Heart left ventricle (tissue), 16 donors: ENCODE measurements at regions not wholly inside any gene's neighbourhood (a gene's known extent, or its start where the extent isn't known, plus 50 kb on each side); places are given as distances from the start of the nearest gene placed in this dataset.

ENCODE experiments used
- ATAC-seq, 4 donors: fragments of 200-7000 bp; cut with Tn5 transposase; one replicate each; pipeline ENCODE4 v1.9.1; 2020 to 2022; ENCODE audit warnings: moderate library complexity in 4 of 4, mild to moderate bottlenecking in 3 of 4, moderate number of reproducible peaks in 1 of 4
- DNase-seq, 5 donors: peaks; one replicate each; pipeline ENCODE4 v3.0.0-alpha.2; 2020
- H3K27ac ChIP-seq, 12 donors: fragments of 200-600 bp; sonication (generic) in 4 of 12; one replicate each; pipeline versions ENCODE4 v1.5.0 to v1.8.0; 2016 to 2022; ENCODE audit warnings: mild to moderate bottlenecking in 2 of 12
- H3K27me3 ChIP-seq, 9 donors: fragments of 200-600 bp; sonication (generic) in 2 of 9; one replicate each; pipeline versions ENCODE4 v1.5.1 to v1.8.0; 2016 to 2022; ENCODE audit warnings: mild to moderate bottlenecking in 3 of 9
- H3K36me3 ChIP-seq, 9 donors: fragments of 200-600 bp; sonication (generic) in 2 of 9; one replicate each; pipeline versions ENCODE4 v1.5.0 to v1.8.0; 2018 to 2022; ENCODE audit warnings: mild to moderate bottlenecking in 2 of 9
- H3K4me1 ChIP-seq, 12 donors: fragments of 200-600 bp; sonication (generic) in 4 of 12; one replicate each; pipeline versions ENCODE4 v1.5.0 to v1.8.0; 2016 to 2022; ENCODE audit warnings: mild to moderate bottlenecking in 3 of 12
- H3K4me3 ChIP-seq, 12 donors: fragments of 200-600 bp; sonication (generic) in 4 of 12; one replicate each; pipeline versions ENCODE4 v1.5.0 to v1.8.0; 2017 to 2022; ENCODE audit warnings: mild to moderate bottlenecking in 9 of 12, moderate library complexity in 4 of 12
- H3K9me3 ChIP-seq, 12 donors: fragments of 200-600 bp; sonication (generic) in 4 of 12; one replicate each; pipeline versions ENCODE4 v1.5.0 to v1.8.0; 2016 to 2022; ENCODE audit warnings: mild to moderate bottlenecking in 1 of 12
- POLR2A ChIP-seq, 2 donors: fragments of 450-650 bp; IDR thresholded peaks; one replicate each; pipeline ENCODE4 v1.6.1; 2017; ENCODE audit warnings: antibody characterized with exemption in 2 of 2, mild to moderate bottlenecking in 2 of 2, moderate library complexity in 2 of 2
- WGBS, 4 donors: extraction: QIAGEN DNeasy Blood & Tissue Kit in 2 of 4; methylation state at CpG; one replicate each; pipeline versions ENCODE4 v1.1.5 to v1.1.7; 2013 to 2018; 5-methylcytosine and 5-hydroxymethylcytosine counted together
- intact Hi-C, 10 donors: fragments of 100-400 bp; cut with DNase I; formaldehyde crosslinking; loops; one replicate each; pipeline versions ENCODE4 v1.11.1 to v1.14.2; 2022
- TF ChIP-seq, protein P1 (sequence below), 12 donors: fragments of 200-600 bp; sonication (generic) in 4 of 12; IDR thresholded peaks; one replicate each; pipeline versions ENCODE4 v1.5.0 to v1.8.0; 2018 to 2022; ENCODE audit warnings: antibody characterized with exemption in 12 of 12, mild to moderate bottlenecking in 5 of 12
- donor health status: ischemic (EF 13 %, LVEDD 7.1; RV severe dilation, severe dysfunction).
- donor health status: healthy with polysubstance abuse.
- donor health status: DM: no; HTN: yes; CAD: no.
- donor health status: DM: no; HTN: no; CAD: no.
- donor health status: ischemic (EF 25% LVEDD 6.9; RV normal size, moderate dysfunction).
- donor health status: ischemic (EF 25% LVEDD 5.7; RV mildly dilated, moderate dysfunction).
- donor health status: healthy.
- donor health status: DM: yes; HTN: yes; CAD: no.
- donor health status: ischemic (EF 35%, LVEDD 5.7; RV mildly dilated, moderate dysfunction).
- donor health status: nonischemic (EF 11% LVEDD 7.7; RV severe dilation, severe dysfunction).
- donor health status: DM: yes; HTN: yes; CAD: no.
- donor health status: PGD.
- donor health status: ischemic (EF 29% LVEDD 5.4; RV normal size, mild dysfunction).
- donor health status: nonischemic (EF 23%, LVEDD 6.1; RV moderate dilation, normal function).

DNA sequence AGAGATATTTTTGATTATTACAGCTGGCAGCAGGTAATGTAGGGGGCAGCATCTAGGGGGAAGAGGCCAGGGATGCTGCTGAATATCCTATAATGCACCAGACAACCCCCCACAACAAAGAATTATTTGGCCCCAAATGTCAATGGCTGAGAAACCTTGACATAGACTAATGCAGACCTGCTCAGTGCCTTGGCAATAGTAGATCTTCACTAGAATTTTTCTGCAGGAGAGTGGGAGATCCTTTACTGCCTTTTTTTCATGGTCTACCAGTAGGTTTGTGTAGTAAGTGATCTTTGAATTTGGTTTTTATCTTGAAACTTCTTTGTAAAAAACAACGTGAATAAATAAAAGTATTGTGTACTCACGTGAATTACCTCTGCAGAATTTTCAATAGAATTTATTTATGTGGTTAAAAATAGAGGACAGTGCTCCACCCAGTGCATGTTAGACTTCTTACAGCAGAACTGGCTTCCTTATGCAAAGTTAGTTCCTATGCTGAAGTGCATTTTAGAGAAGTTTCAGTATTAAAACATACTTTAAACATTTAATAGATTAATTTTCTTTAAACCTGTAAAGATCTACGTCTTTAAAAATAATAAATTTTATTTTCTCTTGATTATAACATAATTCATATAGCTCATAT, 199.6 kb upstream of the HDAC9 start:
- intact Hi-C loops, result loop anchor here in 4 of 10 donors (10.0 kb wide), 2 partner anchors 71 to 231 kb away; no protein-coding TSS in a partner anchor
- WGBS, 4 donors, result 44 to 58% (median 51%) methylated on average over 3 of the region's 3 CpGs
- ATAC-seq, result peak in 1 of 4 donors; percentile 37
- Histone ChIP-seq H3K27ac (no peak overlapping the region), H3K27me3 (no peaks in the 10 kb centered on the region), H3K36me3 (no peaks in the 10 kb centered on the region), H3K4me3 (no peak overlapping the region), H3K9me3 (no peaks in the 10 kb centered on the region), H3K4me1 (peaks cover 0 to 37% (median 0%) of the 10 kb centered on the region in 12 donors)
- no peak for TF ChIP-seq POLR2A (IDR thresholded peaks at IDR 0.05)
- TF ChIP-seq, protein P1, sequence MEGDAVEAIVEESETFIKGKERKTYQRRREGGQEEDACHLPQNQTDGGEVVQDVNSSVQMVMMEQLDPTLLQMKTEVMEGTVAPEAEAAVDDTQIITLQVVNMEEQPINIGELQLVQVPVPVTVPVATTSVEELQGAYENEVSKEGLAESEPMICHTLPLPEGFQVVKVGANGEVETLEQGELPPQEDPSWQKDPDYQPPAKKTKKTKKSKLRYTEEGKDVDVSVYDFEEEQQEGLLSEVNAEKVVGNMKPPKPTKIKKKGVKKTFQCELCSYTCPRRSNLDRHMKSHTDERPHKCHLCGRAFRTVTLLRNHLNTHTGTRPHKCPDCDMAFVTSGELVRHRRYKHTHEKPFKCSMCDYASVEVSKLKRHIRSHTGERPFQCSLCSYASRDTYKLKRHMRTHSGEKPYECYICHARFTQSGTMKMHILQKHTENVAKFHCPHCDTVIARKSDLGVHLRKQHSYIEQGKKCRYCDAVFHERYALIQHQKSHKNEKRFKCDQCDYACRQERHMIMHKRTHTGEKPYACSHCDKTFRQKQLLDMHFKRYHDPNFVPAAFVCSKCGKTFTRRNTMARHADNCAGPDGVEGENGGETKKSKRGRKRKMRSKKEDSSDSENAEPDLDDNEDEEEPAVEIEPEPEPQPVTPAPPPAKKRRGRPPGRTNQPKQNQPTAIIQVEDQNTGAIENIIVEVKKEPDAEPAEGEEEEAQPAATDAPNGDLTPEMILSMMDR (IDR thresholded peaks at IDR 0.05), result peak in 8 of 12 donors; percentile 16 to 50 (median 22)
- no peak for DNase-seq

DNA sequence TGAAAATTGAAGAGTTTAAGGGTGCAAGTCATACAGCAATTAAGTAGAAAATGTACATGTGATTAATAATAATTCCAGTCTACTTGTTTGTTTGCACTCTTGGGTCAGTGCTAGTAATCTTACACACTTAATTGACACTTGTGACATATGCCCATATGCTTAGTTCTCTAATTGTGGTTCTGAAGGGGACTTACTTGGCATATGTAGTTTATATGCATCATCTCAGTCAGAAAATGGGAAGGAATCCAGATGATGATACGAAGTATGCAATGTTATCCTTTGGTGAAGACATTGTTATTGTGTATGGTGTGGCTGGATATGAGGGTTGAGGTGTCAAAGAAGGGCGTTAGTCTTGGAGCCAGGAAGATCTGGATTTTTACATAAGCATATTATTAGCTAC, 193.5 kb upstream of the HDAC9 start:
- Histone ChIP-seq H3K9me3 (no peaks in the 10 kb centered on the region), H3K4me3 (no peak overlapping the region), H3K27ac (no peak overlapping the region), H3K4me1 (no peaks in the 10 kb centered on the region), H3K36me3 (no peaks in the 10 kb centered on the region), H3K27me3 (no peaks in the 10 kb centered on the region)
- no peak for DNase-seq
- TF ChIP-seq, protein P1 (IDR thresholded peaks at IDR 0.05), result no peak
- no peak for TF ChIP-seq POLR2A (IDR thresholded peaks at IDR 0.05)
- intact Hi-C loops, result no loop called here
- 83 to 85% (median 84%) methylated on average over 2 of the region's 2 CpGs for WGBS, 4 donors
- ATAC-seq, result no peak

DNA sequence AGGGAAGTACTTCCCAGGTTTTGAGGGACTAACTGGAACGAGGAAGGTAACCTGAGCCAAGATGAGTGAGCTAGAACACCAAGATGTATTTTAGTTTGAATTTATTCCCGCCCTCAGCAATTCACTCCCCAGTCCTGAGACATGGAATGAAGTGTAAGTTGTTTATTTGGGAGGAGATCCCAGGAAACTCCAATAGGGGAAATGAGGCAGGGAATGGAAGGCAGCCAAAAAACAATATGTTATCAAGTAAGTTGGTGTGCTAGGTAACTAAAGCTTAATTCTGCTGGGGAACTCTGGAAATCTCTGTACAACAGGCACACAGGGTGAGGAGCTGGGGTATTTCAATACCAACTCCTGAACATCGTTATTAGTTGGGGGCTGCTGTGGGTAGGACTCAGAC, 189.7 kb upstream of the HDAC9 start:
- Histone ChIP-seq H3K27me3 (no peaks in the 10 kb centered on the region), H3K27ac (no peak overlapping the region), H3K36me3 (no peaks in the 10 kb centered on the region), H3K4me3 (no peak overlapping the region), H3K9me3 (no peaks in the 10 kb centered on the region), H3K4me1 (no peaks in the 10 kb centered on the region)
- 48 to 63% (median 58%) methylated on average over 3 of the region's 3 CpGs for WGBS, 4 donors
- intact Hi-C loops, result no loop called here
- DNase-seq, result no peak
- TF ChIP-seq, protein P1 (IDR thresholded peaks at IDR 0.05), result no peak
- no peak for TF ChIP-seq POLR2A (IDR thresholded peaks at IDR 0.05)
- ATAC-seq, result no peak

DNA sequence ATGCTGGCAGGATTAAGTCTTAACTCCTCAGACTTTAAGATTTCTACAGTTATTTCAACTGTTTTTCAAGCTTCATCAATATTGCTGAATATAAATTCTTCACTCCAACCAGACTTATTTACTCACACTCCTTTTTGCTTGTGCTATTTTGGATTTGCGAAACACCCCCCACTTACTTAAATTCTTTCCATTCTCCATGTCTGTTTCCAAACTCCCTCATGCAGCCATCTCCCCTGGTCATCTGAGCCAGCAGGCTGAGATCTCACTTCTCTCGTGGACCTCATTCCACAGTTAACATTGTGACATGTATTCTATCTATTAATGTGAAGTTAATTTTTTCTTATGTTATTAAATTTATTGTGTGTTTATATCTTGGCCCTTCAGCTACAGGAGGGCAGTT, 188.9 kb upstream of the HDAC9 start:
- Histone ChIP-seq H3K27me3 (no peaks in the 10 kb centered on the region), H3K4me1 (no peaks in the 10 kb centered on the region), H3K4me3 (no peak overlapping the region), H3K9me3 (no peaks in the 10 kb centered on the region), H3K27ac (no peak overlapping the region), H3K36me3 (no peaks in the 10 kb centered on the region)
- TF ChIP-seq, protein P1 (IDR thresholded peaks at IDR 0.05), result no peak
- TF ChIP-seq POLR2A (IDR thresholded peaks at IDR 0.05), result no peak
- DNase-seq, result no peak
- 69 to 77% (median 73%) methylated on average over 2 of the region's 2 CpGs for WGBS, 4 donors
- intact Hi-C loops, result no loop called here
- no peak for ATAC-seq
